ENCODE measurements at regions not wholly inside any gene's neighbourhood (a gene's known extent, or its start where the extent isn't known, plus 50 kb on each side); places are given as distances from the start of the nearest gene placed in this dataset.

DNA sequence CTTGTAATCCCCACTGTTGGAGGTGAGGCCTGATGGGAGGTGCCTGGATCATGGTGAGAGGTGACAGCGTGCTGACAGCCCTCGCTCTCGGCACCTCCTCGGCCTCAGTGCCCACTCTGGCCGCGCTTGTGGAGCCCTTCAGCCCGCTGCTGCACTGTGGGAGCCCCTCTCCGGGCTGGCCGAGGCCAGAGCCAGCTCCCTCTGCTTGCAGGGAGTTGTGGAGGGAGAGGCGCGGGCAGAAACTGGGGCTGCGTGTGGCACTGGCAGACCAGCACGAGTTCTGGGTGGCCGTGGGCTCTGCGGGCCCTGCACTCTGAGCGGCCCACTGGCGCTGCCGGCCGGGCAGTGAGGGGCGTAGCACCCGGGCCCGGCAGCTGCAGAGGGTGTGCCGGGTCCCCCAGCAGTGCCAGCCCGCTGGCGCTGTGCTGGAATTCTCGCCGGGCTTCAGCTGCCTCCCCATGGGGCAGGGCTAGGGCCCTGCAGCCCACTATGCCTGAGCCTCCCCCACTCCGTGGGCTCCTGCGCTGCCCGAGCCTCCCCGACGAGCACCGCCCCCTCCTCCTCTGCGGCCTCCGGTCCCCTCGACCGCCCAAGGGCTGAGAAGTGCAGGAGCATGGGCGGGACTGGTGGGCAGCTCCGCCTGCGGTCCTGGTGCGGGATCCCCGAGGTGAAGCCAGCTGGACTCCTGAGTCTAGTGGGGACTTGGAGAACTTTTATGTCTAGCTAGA, 197.1 kb downstream of the SPP2 start:
- DNase-seq (ENCODE audit: low read depth) = no peak

GRCh38 chr2:234245945-234246344, 195.4 kb downstream of the SPP2 start:
- DNase-seq (ENCODE audit: low read depth) = no peak

DNA sequence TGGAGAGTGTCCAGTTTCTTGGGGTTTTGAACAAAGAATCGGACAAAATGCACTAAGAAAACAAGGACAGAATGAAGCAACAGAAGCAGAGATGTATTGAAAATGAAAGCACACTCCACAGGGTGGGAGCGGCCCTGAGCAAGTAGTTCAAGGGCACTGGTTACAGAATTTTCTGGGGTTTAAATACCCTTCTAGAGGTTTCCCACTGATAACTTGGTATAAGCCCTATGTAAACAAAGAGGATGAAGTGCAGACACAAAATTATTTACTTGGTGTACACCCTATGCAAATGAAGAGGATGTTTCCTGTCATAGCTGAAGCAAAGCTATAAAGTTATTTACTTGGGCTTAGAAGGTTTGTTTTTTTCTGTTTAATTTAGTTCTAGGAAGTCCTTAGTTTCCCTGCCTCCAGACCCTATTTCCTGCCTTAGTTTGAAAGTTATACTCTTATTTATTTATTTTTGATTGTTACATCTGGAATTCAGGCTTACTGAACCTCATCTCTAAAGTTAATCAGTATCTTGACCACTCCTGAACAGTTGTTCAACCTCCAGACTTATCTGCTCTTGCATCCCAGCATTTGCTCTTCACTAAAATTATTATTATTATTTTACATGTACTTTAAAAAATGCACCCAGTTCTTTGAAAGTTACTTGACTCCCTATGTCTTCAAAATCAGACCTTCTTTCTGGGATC, 193.5 kb downstream of the SPP2 start:
- no peak for DNase-seq (ENCODE audit: low read depth)

- DNase-seq (ENCODE audit: low read depth) = no peak
These were observed 191.9 kb downstream of the SPP2 start for GRCh38 chr2:234242459-234242836.

DNA sequence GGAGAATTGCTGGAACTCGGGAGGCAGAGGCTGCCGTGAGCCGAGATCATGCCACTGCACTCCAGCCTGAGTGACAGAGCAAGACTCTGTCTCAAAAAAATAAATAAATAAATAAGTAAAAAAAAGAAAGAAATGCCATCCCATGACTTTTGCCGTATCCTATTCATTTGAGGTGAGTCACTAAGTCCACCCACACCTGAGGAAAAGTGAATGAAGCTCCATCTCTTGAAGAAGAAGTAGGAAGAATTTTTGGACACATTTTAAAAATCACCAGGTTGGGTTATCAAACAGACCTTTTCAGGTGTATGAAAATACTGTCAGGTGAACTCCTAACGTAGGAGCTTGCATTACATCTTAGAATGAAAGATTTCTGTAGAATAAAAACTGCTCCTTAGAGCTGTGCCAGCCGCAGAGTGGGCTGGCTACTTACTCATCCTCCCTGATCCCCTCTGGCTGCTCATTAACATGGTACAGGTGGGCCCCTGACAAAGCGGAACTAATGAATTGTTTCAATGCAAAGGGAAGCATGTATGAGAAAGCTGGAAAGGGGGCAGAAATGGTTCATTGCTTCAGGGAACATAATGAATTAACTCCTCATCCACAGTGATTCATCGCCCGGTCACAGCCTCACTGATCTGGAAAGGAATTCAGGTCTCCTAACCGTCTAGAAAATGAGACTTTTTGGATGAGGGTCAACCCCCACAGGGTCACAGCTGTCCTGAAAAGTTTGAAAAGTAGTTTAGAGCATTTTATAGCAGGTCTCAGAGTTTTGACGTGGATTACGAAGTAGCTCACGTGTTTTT, 191.4 kb downstream of the SPP2 start:
- no peak for DNase-seq (ENCODE audit: low read depth)

DNA sequence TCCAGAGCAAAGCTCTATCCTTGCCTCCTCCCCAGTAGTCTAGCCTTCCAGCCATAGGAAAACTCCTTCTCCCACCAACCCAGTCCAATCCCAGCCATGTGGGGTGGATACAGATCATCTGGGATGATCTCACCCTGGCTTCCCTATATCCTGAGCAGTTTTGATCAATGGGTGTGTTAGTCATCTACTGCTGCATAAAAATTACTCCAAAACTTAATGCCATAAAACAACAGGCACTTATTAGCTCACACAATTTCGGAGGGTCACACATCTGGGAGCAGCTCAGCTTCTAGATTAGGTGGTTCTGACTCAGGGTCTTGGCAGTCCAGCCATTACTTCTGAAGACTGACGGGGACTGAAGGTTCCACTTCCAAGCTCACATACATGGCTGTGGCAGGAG, 190.4 kb downstream of the SPP2 start:
- DNase-seq (ENCODE audit: low read depth) = no peak

DNA sequence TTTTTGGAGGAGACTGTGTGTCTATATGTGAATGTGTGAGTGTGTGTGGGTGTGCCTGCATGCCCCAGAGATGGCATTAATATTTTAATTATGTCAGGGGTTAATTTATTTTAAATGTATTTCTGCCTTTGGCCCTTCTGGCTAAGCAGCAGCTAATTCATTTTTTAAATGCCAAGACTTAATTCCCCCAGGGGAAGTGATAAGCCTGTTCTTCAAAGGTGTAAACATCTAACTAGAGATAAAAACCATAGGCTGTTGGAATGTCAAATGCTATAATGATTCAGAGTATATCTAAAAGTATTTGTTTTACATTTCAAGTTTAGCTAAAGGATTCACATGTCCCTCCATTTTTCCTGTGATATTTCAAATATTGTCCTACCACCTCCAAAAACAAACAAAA, 184.7 kb downstream of the SPP2 start:
- no peak for DNase-seq (ENCODE audit: low read depth)

GRCh38 chr2:234231460-234231859, 181.0 kb downstream of the SPP2 start:
- no peak for DNase-seq (ENCODE audit: low read depth)

GRCh38 chr2:234219046-234219310, 168.5 kb downstream of the SPP2 start:
- DNase-seq (ENCODE audit: low read depth) = no peak

DNA sequence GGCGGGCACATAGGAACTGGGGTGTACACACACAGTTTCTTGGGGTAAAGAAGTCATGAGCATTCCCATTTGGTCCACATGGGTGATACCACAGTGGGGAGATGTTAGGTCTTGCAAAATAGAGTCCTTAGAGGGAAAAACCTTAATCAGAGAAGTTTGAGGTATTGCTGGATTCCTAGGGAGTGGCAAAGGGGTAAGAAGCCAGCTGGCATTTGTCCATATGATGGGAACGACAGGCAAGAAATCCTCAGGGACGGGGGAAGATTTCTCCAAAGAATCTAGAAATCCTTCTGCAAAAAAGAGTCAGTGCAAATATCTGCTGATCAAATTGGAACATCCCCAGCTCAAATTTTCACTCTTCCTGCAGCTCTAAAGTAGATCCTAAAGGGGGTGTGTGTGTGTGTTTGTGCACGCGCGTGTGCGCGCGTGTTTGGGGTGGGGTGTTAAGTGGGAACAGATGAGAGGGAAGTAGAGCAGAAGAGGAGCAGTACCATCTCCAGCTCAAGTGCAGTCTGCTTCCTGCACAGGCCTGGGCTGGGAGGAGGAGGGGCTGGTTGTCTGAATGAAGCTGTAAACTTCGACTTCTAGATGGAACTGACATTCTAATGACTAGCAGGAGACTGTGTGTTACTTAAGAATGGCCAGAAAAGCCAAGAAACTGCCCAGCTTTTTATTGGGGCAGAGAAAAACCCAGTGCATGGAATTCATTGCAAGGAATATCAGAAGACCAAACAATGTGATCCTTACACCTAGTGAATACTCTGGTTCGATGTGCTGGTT, 168.0 kb downstream of the SPP2 start:
- DNase-seq (ENCODE audit: low read depth) = no peak

DNA sequence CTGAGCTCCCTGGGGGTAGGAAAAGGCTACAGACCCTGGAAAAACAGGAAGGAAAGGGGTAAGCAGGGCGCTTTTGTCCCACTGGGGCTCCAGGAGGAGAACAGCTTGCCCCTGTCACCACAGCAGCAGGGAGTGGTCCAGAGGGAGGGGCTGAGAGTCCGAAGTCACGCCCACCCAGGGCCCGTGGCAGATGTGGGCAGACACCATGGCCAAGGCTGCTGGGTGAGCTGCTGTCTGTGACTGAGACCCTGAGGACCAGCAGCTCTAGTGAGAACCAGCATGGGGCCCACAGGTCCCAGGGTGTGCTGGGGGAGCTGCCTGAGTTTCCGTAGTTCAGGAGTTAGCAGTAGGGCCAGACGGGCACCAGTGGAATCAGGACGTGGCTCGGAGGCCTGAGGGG, 162.0 kb downstream of the SPP2 start:
- DNase-seq (ENCODE audit: low read depth) = no peak

DNA sequence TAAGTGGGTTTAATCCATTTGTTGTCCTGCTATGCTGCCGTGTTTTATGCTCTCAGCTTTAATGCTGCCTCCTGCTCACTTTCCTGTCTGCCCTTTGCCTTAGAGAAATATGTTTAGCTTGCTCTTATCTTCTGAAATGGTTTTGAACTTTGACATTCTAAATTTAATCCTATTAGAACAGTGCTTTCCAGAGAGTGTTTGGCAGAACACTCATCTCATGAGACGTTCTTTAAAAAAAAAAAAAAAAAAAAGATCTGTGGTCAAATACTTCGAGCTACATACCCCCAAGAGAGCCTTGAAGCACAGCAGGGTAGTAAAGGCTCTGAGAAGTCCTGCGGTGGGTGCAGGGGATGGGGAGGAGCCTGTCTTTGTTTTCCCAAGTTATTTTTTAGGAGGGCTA, 161.3 kb downstream of the SPP2 start:
- no peak for DNase-seq (ENCODE audit: low read depth)

- DNase-seq (ENCODE audit: low read depth) = no peak
These were observed 156.2 kb downstream of the SPP2 start for GRCh38 chr2:234206738-234207137.

DNA sequence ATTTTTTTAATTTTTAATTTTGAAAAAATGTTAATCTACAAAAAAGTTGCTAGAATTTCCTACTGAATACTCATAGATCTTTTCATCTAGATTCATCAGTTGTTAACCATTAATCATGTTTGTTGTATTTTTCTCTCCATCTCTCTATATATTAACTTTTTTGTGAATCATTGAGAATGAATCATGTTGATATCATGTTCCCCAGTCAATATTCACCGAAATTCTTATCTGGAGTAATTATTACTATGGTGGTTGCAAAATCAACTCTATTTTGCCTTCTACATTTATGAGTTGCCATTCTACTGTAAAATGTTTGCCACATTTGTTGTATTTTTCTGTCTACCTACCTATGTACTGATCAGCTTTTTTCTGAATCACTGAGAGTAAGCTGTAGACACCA, 154.0 kb downstream of the SPP2 start:
- DNase-seq (ENCODE audit: low read depth) = no peak

DNA sequence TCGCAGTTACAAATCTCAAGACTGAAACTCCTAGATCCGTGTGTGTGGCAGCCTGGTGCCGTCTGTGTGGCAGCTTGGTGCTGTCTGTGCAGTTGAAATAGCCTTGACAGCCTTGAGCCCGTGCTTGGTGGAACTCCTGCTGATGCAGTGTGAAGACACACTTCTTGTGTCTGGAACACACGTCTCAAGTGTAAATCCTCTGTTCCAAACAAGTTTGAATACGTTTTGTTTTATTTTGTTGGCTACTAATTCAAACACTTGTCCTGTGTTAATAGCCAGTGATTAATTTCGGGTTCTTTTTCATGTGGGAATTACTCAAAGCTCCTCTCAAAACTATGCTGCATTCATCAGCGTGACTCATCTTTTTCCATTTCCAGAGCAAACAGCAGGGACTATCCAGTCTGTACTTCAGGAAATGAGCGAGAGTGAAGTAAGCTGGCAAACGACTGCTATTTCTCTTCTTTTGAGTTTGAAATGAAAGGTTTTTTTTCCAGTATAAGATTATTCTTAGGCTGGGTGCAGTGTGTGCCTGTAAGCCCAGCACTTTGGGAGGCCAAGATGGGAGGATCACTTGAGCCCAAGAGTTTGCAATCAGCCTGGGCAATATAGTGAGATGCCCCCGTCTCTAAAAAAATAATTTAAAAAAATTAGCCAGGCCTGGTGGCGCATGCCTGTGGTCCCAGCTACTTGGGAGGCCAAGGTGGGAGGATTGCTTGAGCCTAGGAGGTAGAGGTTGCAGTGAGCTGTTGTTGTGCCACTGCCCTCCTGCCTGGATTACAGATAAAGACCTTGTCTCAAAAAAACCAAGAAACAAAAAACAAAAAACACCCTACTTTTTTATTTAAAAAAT, 152.9 kb downstream of the SPP2 start:
- no peak for DNase-seq (ENCODE audit: low read depth)

GRCh38 chr2:234202601-234203000, 152.1 kb downstream of the SPP2 start:
- no peak for DNase-seq (ENCODE audit: low read depth)

- DNase-seq (ENCODE audit: low read depth) = no peak
These were observed 149.5 kb downstream of the SPP2 start for GRCh38 chr2:234199996-234200395.

GRCh38 chr2:234198976-234199375, 148.5 kb downstream of the SPP2 start:
- DNase-seq (ENCODE audit: low read depth) = no peak

DNA sequence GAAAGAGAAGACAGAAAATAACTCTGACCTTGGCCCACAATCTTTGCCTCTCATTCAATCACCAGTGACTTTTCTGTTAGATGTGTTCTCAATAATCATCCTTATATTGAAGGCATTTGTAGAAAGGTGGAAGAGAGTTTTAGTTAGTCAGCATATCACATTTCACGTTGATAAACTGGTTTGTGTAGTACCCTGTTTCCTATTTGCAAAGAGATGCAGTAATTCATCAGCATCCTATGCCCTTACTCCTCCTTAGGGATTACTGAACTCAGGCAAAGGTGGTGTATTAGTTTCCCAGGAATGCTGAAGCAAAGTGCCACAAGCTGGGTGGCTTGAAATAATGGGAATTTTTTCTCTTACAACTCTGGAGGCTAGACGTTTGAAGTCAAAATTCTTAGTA, 145.0 kb downstream of the SPP2 start:
- DNase-seq (ENCODE audit: low read depth) = no peak

GRCh38 chr2:234193977-234194563, 143.6 kb downstream of the SPP2 start:
- no peak for DNase-seq (ENCODE audit: low read depth)

- no peak for DNase-seq (ENCODE audit: low read depth)
These were observed 141.4 kb downstream of the SPP2 start for GRCh38 chr2:234191819-234192407.
